GM23338 (cell line): ENCODE measurements at regions not wholly inside any gene's neighbourhood (a gene's known extent, or its start where the extent isn't known, plus 50 kb on each side); places are given as distances from the start of the nearest gene placed in this dataset.

ENCODE experiments used
- ATAC-seq: fragments of 200-7000 bp; cut with Tn5 transposase; 3 replicates; pipeline ENCODE4 v1.9.1; 2020
- DNase-seq: peaks from one replicate; pipeline ENCODE4 v3.0.0-alpha.2; 2015; ENCODE audit warnings: low spot score
- H2AFZ ChIP-seq: fragments of 200-600 bp; sonication (generic); 2 replicates; pipeline ENCODE4 v1.8.0; 2016; ENCODE audit warnings: antibody characterized with exemption, mild to moderate bottlenecking, moderate library complexity
- H3F3A ChIP-seq: fragments of 200-600 bp; sonication (generic); replicated peaks from 2 replicates; pipeline ENCODE4 v1.8.0; 2017; ENCODE audit warnings: antibody characterized with exemption, mixed run types, low read depth
- H3K27ac ChIP-seq: fragments of 200-600 bp; sonication (generic); 2 replicates; pipeline ENCODE4 v1.6.1; 2016; ENCODE audit warnings: low read depth
- H3K27me3 ChIP-seq: fragments of 200-600 bp; sonication (generic); 2 replicates; pipeline ENCODE4 v1.8.0; 2016; ENCODE audit warnings: mild to moderate bottlenecking, mixed run types, moderate library complexity; ENCODE audit not compliant: insufficient read depth
- H3K36me3 ChIP-seq: fragments of 200-600 bp; sonication (generic); 2 replicates; pipeline ENCODE4 v1.8.0; 2016; ENCODE audit warnings: mild to moderate bottlenecking; ENCODE audit not compliant: insufficient read depth
- H3K4me1 ChIP-seq: fragments of 200-600 bp; sonication (generic); 2 replicates; pipeline ENCODE4 v1.8.0; 2016; ENCODE audit warnings: mild to moderate bottlenecking, moderate library complexity; ENCODE audit not compliant: insufficient read depth
- H3K4me2 ChIP-seq: fragments of 200-600 bp; sonication (generic); 2 replicates; pipeline ENCODE4 v1.7.1; 2017; ENCODE audit warnings: mixed run types
- H3K4me3 ChIP-seq: fragments of 200-600 bp; sonication (generic); 2 replicates; pipeline ENCODE4 v1.6.1; 2016; ENCODE audit warnings: mixed run types
- H3K79me2 ChIP-seq: fragments of 200-600 bp; sonication (generic); replicated peaks from 2 replicates; pipeline ENCODE4 v1.8.0; 2017; ENCODE audit warnings: mild to moderate bottlenecking; ENCODE audit not compliant: insufficient read depth
- H3K9me2 ChIP-seq: fragments of 200-600 bp; sonication (generic); 2 replicates; pipeline ENCODE4 v1.8.0; 2017; ENCODE audit not compliant: insufficient read depth
- H4K20me1 ChIP-seq: fragments of 200-600 bp; sonication (generic); replicated peaks from 2 replicates; pipeline ENCODE4 v1.8.0; 2017; ENCODE audit warnings: mild to moderate bottlenecking; ENCODE audit not compliant: insufficient read depth
- H3K27ac Mint-ChIP-seq: 2 replicates; pipeline ENCODE4 v1.8.0; 2020; ENCODE audit warnings: inconsistent platforms, mild to moderate bottlenecking, moderate library complexity, mixed read lengths
- H3K27me3 Mint-ChIP-seq: 3 replicates; pipeline ENCODE4 v1.8.0; 2022; ENCODE audit warnings: low read depth, mild to moderate bottlenecking, moderate library complexity, mixed read lengths, inconsistent platforms; ENCODE audit not compliant: insufficient read depth, poor library complexity
- H3K36me3 Mint-ChIP-seq: 3 replicates; pipeline ENCODE4 v1.8.0; 2021; ENCODE audit warnings: low read depth, mild to moderate bottlenecking, inconsistent platforms, moderate library complexity, mixed read lengths
- H3K4me1 Mint-ChIP-seq: 3 replicates; pipeline ENCODE4 v1.8.0; 2020; ENCODE audit warnings: mild to moderate bottlenecking, inconsistent platforms, mixed read lengths
- H3K4me3 Mint-ChIP-seq: 3 replicates; pipeline ENCODE4 v1.8.0; 2021; ENCODE audit warnings: moderate library complexity, mild to moderate bottlenecking, inconsistent platforms, mixed read lengths
- H3K9me3 Mint-ChIP-seq: 3 replicates; pipeline ENCODE4 v1.8.0; 2020; ENCODE audit warnings: moderate library complexity, mild to moderate bottlenecking, inconsistent platforms, mixed read lengths
- CREB1 ChIP-seq: fragments of 250-450 bp; sonication (Bioruptor Pico); IDR thresholded peaks from 2 replicates; pipeline ENCODE4 v1.5.0; 2020; ENCODE audit warnings: low read depth, mild to moderate bottlenecking, moderate library complexity
- JUNB ChIP-seq: IDR thresholded peaks from one replicate; pipeline ENCODE4 v1.6.1; 2016; ENCODE audit warnings: antibody characterized with exemption; ENCODE audit not compliant: unreplicated experiment
- NANOG ChIP-seq: IDR thresholded peaks from 2 replicates; pipeline ENCODE4 v1.6.1; 2016; ENCODE audit warnings: antibody characterized with exemption, borderline replicate concordance
- POLR2AphosphoS5 ChIP-seq: IDR thresholded peaks from 2 replicates; pipeline ENCODE4 v1.6.1; 2016; ENCODE audit warnings: antibody characterized with exemption, low read depth
- REST ChIP-seq: IDR thresholded peaks from one replicate; pipeline ENCODE4 v1.6.1; 2018; ENCODE audit warnings: antibody characterized with exemption; ENCODE audit not compliant: unreplicated experiment
- ZNF331 ChIP-seq: fragments of 250-450 bp; sonication (Bioruptor Pico); IDR thresholded peaks from 2 replicates; pipeline ENCODE4 v1.5.0; 2020; ENCODE audit warnings: low read depth, mild to moderate bottlenecking, moderate library complexity
- ZNF462 ChIP-seq: fragments of 250-450 bp; sonication (Bioruptor Pico); IDR thresholded peaks from 2 replicates; pipeline ENCODE4 v1.5.0; 2020; ENCODE audit warnings: mild to moderate bottlenecking, moderate library complexity

DNA sequence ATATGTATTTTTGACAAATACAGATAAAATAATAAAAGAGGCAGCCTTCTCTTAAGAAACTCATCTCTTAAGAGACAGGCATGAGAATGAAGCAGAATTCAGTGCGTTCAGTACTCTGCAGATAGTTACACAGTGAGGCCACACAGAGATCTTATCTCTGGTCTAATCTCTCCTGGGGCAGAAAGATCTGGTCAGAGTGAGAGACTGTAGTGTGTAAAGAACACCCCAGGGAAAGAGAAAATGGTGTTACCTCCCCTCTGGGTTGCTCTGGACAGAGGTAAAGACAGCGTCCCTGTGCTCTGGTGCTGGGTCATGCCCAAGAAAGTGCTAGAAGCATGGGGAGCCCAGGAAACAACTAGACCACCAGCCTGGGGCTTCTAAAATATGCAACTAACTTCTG is 216.3 kb downstream of the SIPA1L2 start (continued):
- TF ChIP-seq ZNF462 (CRISPR knock-in tag) (no peak), NANOG (no peak), REST (no peak), POLR2AphosphoS5 (no peak), JUNB (no peak)

- no peak for ATAC-seq
- H3K4me3 Mint-ChIP-seq, result no peak overlapping the region
Measured at GRCh38 chr1:232409584-232409983, 220.3 kb downstream of the SIPA1L2 start.

More at GRCh38 chr1:232409584-232409983, 220.3 kb downstream of the SIPA1L2 start:
- Histone ChIP-seq H3K9me2 (0 out of 2 replicates have a peak, but pooled peaks cover 7% of the 10 kb centered on the region), H3K4me3 (no peak overlapping the region), H3K4me2 (no peak overlapping the region), H3K36me3 (no peaks in the 10 kb centered on the region), H3F3A (no peaks in the 10 kb centered on the region), H3K4me1 (no peaks in the 10 kb centered on the region), H3K27me3 (no peaks in the 10 kb centered on the region), H3K27ac (no peak overlapping the region), H3K79me2 (no peaks in the 10 kb centered on the region), H2AFZ (no peak overlapping the region), H4K20me1 (no peaks in the 10 kb centered on the region)
- Mint-ChIP-seq H3K27me3 (no peaks in the 10 kb centered on the region), H3K9me3 (peaks cover 8% of the 10 kb centered on the region; the same call in 2 of the 3 replicates), H3K36me3 (peaks cover 8% of the 10 kb centered on the region), H3K27ac (no peak overlapping the region), H3K4me1 (no peaks in the 10 kb centered on the region)
- TF ChIP-seq POLR2AphosphoS5 (no peak), CREB1 (CRISPR knock-in tag) (no peak), ZNF331 (CRISPR knock-in tag) (peak; percentile 98)
- no peak for DNase-seq
